PC-9 (cell line): ENCODE measurements at regions not wholly inside any gene's neighbourhood (a gene's known extent, or its start where the extent isn't known, plus 50 kb on each side); places are given as distances from the start of the nearest gene placed in this dataset.

ENCODE experiments used
- BruUV-seq: library from RNA; stranded (reverse); fragments of 400-500 nt; replicated peaks from 2 replicates; lab custom pipeline; 2021; lab: Mats Ljungman, UMichigan
- CTCF ChIA-PET: fragments of 300-600 bp; sonication (Branson Sonifier 250); formaldehyde crosslinking; loops from one replicate; lab custom pipeline; 2022; ENCODE audit warnings: antibody characterized with exemption; lab: Charles Lee
- POLR2A ChIA-PET: fragments of 300-600 bp; sonication (Branson Sonifier 250); formaldehyde crosslinking; loops from one replicate; lab custom pipeline; 2022; ENCODE audit warnings: antibody characterized with exemption; ENCODE audit not compliant: unreplicated experiment; lab: Charles Lee
- DNase-seq, 2 experiments: peaks; one replicate each; pipeline versions ENCODE4 v3.0.0 to v3.0.0-alpha.2; 2015 to 2022; ENCODE audit warnings: mixed read lengths in 1 of 2
- H2AFZ ChIP-seq: fragments of 200-600 bp; sonication (generic); 2 replicates; pipeline ENCODE4 v1.8.1; 2017; ENCODE audit warnings: antibody characterized with exemption
- H3F3A ChIP-seq: fragments of 200-600 bp; sonication (generic); 2 replicates; pipeline ENCODE4 v1.8.1; 2017; ENCODE audit warnings: antibody characterized with exemption, mild to moderate bottlenecking, low read depth; ENCODE audit not compliant: insufficient read depth
- H3K27ac ChIP-seq: fragments of 200-600 bp; sonication (generic); 2 replicates; pipeline ENCODE4 v1.6.1; 2016; ENCODE audit warnings: mixed run types
- H3K27me3 ChIP-seq: fragments of 200-600 bp; sonication (generic); 2 replicates; pipeline ENCODE4 v1.6.1; 2016; ENCODE audit warnings: low read depth, mixed run types; ENCODE audit not compliant: insufficient read depth
- H3K36me3 ChIP-seq: fragments of 200-600 bp; sonication (generic); 2 replicates; pipeline ENCODE4 v1.6.1; 2016; ENCODE audit warnings: low read depth, mixed run types
- H3K4me1 ChIP-seq: fragments of 200-600 bp; sonication (generic); replicated peaks from 2 replicates; pipeline ENCODE4 v1.6.1; 2016; ENCODE audit warnings: mixed run types; ENCODE audit not compliant: insufficient read depth
- H3K4me2 ChIP-seq: fragments of 200-600 bp; sonication (generic); 2 replicates; pipeline ENCODE4 v1.6.1; 2017; ENCODE audit warnings: mixed run types
- H3K4me3 ChIP-seq: fragments of 200-600 bp; sonication (generic); 2 replicates; pipeline ENCODE4 v1.6.1; 2016; ENCODE audit warnings: mixed run types
- H3K79me2 ChIP-seq: fragments of 200-600 bp; sonication (generic); 2 replicates; pipeline ENCODE4 v1.6.1; 2017; ENCODE audit warnings: low read depth, mixed run types
- H3K9me2 ChIP-seq: fragments of 200-600 bp; sonication (generic); 2 replicates; pipeline ENCODE4 v1.8.1; 2017; ENCODE audit warnings: mild to moderate bottlenecking; ENCODE audit not compliant: insufficient read depth
- H3K9me3 ChIP-seq: fragments of 200-600 bp; sonication (generic); 2 replicates; pipeline ENCODE4 v1.8.1; 2016; ENCODE audit warnings: low read depth; ENCODE audit not compliant: insufficient read depth
- H4K20me1 ChIP-seq: fragments of 200-600 bp; sonication (generic); 2 replicates; pipeline ENCODE4 v1.8.1; 2017; ENCODE audit not compliant: insufficient read depth
- EZH2 ChIP-seq: fragments of 200-600 bp; sonication (generic); IDR thresholded peaks from 2 replicates; pipeline ENCODE4 v1.8.0; 2017; ENCODE audit warnings: antibody characterized with exemption, low read depth
- intact Hi-C: fragments of 100-400 bp; cut with micrococcal nuclease; formaldehyde crosslinking; loops from one replicate; pipeline ENCODE4 v1.10.0; 2022; ENCODE audit not compliant: unreplicated experiment
- TF ChIP-seq, protein P1 (sequence below): fragments of 200-600 bp; sonication (generic); conservative IDR thresholded peaks from 2 replicates; pipeline ENCODE4 v1.6.1; 2017; ENCODE audit warnings: mixed run types, antibody characterized with exemption, mild to moderate bottlenecking, moderate library complexity

DNA sequence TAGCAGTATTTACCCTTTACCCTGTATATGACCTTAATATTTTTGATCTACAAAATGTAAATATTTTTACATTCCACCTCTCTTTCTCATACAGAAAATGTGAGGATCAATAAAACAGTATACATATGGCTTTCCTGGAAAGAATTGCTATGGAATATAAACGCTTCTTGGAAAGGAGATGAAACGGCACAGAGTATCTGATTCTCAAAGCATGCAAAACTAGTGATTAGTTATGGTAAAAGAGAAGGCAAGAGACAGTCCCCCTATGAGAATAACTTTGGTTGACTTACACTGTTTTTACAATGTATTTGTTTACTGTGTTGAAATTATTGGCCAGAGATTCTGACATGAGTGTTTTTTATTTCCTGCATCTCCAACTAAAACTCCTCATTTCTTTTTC is 204.6 kb upstream of the C21orf91 start:
- no peak overlapping the region for H3K4me2 ChIP-seq
- no peak for TF ChIP-seq EZH2
- TF ChIP-seq, protein P1, sequence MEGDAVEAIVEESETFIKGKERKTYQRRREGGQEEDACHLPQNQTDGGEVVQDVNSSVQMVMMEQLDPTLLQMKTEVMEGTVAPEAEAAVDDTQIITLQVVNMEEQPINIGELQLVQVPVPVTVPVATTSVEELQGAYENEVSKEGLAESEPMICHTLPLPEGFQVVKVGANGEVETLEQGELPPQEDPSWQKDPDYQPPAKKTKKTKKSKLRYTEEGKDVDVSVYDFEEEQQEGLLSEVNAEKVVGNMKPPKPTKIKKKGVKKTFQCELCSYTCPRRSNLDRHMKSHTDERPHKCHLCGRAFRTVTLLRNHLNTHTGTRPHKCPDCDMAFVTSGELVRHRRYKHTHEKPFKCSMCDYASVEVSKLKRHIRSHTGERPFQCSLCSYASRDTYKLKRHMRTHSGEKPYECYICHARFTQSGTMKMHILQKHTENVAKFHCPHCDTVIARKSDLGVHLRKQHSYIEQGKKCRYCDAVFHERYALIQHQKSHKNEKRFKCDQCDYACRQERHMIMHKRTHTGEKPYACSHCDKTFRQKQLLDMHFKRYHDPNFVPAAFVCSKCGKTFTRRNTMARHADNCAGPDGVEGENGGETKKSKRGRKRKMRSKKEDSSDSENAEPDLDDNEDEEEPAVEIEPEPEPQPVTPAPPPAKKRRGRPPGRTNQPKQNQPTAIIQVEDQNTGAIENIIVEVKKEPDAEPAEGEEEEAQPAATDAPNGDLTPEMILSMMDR = no peak
- H3K9me2 ChIP-seq = no peaks in the 10 kb centered on the region
- H3K79me2 ChIP-seq = no peaks in the 10 kb centered on the region
- no peak overlapping the region for H3K4me3 ChIP-seq
- no peak overlapping the region for H2AFZ ChIP-seq
- H3K27ac ChIP-seq = no peak overlapping the region
- H3F3A ChIP-seq = no peaks in the 10 kb centered on the region
- no peaks in the 10 kb centered on the region for H3K4me1 ChIP-seq
- CTCF ChIA-PET = no interaction called here
- intact Hi-C loops = no loop called here
- no TSS peak for BruUV-seq
- H3K36me3 ChIP-seq = no peaks in the 10 kb centered on the region
- POLR2A ChIA-PET = no interaction called here
- no peaks in the 10 kb centered on the region for H3K9me3 ChIP-seq
- no peaks in the 10 kb centered on the region for H3K27me3 ChIP-seq
- H4K20me1 ChIP-seq = no peaks in the 10 kb centered on the region
- DNase-seq = no peak

GRCh38 chr21:18023157-18023556 is 204.0 kb upstream of the C21orf91 start:
- Histone ChIP-seq H3K9me2 (no peaks in the 10 kb centered on the region), H3K36me3 (no peaks in the 10 kb centered on the region), H3F3A (no peaks in the 10 kb centered on the region), H3K27ac (no peak overlapping the region), H3K4me2 (no peak overlapping the region), H3K27me3 (no peaks in the 10 kb centered on the region), H3K79me2 (no peaks in the 10 kb centered on the region), H3K9me3 (no peaks in the 10 kb centered on the region), H3K4me3 (no peak overlapping the region), H4K20me1 (no peaks in the 10 kb centered on the region), H2AFZ (no peak overlapping the region), H3K4me1 (no peaks in the 10 kb centered on the region)
- no peak for DNase-seq
- intact Hi-C loops = no loop called here
- ChIA-PET CTCF (no interaction called here), POLR2A (no interaction called here)
- TF ChIP-seq EZH2 = no peak
- TF ChIP-seq, protein P1 = no peak
- BruUV-seq = no TSS peak

DNA sequence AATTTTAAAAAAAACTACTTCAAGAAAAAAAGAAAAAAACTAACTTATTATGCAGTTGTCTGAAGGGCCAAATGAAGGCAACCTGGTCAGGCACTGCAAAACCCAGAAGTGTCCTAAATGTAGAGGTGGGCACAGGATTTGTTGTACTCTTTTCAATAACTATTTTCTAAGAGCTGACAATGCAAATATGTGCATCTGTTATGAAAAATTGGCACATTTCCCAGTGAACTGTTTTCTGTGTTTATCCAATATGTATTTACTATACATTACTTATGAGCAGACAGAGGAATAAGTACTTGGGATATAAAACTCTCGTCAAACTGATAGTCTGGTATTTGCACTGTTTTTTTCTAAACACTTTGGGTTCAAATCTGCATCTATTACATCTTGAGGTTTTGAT is 188.0 kb upstream of the C21orf91 start:
- POLR2A ChIA-PET = no interaction called here
- Histone ChIP-seq H2AFZ (no peak overlapping the region), H3K27ac (no peak overlapping the region), H3K36me3 (no peaks in the 10 kb centered on the region), H3K4me1 (no peaks in the 10 kb centered on the region), H3K79me2 (no peaks in the 10 kb centered on the region), H3K4me3 (no peak overlapping the region), H3K9me2 (no peaks in the 10 kb centered on the region), H4K20me1 (no peaks in the 10 kb centered on the region), H3K27me3 (no peaks in the 10 kb centered on the region), H3F3A (no peaks in the 10 kb centered on the region), H3K4me2 (no peak overlapping the region), H3K9me3 (no peaks in the 10 kb centered on the region)
- intact Hi-C loops = no loop called here
- TF ChIP-seq, protein P1 = no peak
- TF ChIP-seq EZH2 = no peak
- CTCF ChIA-PET = no interaction called here
- DNase-seq = no peak
- no TSS peak for BruUV-seq
